Mammary epithelial cell (primary cell): ENCODE measurements at regions not wholly inside any gene's neighbourhood (a gene's known extent, or its start where the extent isn't known, plus 50 kb on each side); places are given as distances from the start of the nearest gene placed in this dataset.

Experiments used
- EZH2 ChIP-seq: IDR thresholded peaks from 2 replicates; pipeline ENCODE4 v1.6.1; 2012; ENCODE audit warnings: low read length, inconsistent platforms, borderline replicate concordance
- TF ChIP-seq, protein P1 (sequence below), 2 donors: IDR thresholded peaks in 1 of 2; conservative IDR thresholded peaks in 1 of 2; 2 replicates each; pipeline ENCODE4 v1.5.1; 2011 to 2012; ENCODE audit warnings: inconsistent platforms in 2 of 2, low read length in 2 of 2, mild to moderate bottlenecking in 2 of 2, control low read depth in 1 of 2, low read depth in 1 of 2; ENCODE audit not compliant: insufficient read depth in 1 of 2; ENCODE audit errors: extremely low read depth in 1 of 2

DNA sequence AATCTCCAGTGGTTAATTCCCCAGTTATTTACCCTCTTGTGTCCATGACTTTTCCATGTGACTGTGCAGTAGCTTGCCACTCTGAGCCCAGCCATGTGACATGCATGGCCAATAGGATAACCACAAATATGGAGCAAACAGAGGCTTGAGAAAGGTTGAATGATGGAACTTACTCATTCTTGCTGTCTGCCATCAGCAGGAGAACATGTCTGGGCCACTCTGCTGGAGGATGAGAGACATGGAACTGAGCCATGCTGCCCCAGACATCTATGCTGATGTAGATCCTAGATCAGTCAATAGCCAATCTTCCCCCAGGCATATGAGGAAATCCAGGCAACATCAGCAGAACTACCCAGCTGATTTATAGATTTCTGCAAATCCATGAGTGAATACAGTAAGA is 992.3 kb upstream of the FANCL start:
- TF ChIP-seq, protein P1, sequence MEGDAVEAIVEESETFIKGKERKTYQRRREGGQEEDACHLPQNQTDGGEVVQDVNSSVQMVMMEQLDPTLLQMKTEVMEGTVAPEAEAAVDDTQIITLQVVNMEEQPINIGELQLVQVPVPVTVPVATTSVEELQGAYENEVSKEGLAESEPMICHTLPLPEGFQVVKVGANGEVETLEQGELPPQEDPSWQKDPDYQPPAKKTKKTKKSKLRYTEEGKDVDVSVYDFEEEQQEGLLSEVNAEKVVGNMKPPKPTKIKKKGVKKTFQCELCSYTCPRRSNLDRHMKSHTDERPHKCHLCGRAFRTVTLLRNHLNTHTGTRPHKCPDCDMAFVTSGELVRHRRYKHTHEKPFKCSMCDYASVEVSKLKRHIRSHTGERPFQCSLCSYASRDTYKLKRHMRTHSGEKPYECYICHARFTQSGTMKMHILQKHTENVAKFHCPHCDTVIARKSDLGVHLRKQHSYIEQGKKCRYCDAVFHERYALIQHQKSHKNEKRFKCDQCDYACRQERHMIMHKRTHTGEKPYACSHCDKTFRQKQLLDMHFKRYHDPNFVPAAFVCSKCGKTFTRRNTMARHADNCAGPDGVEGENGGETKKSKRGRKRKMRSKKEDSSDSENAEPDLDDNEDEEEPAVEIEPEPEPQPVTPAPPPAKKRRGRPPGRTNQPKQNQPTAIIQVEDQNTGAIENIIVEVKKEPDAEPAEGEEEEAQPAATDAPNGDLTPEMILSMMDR (conservative IDR thresholded peaks at IDR 0.05 in 1 of 2, IDR thresholded peaks at IDR 0.05 in 1 of 2; ENCODE audit: extremely low read depth in 1 of 2, insufficient read depth in 1 of 2, low read depth in 1 of 2, low read length in 2 of 2), result no peak
- TF ChIP-seq EZH2, result no peak
